ENCODE measurements at regions not wholly inside any gene's neighbourhood (a gene's known extent, or its start where the extent isn't known, plus 50 kb on each side); places are given as distances from the start of the nearest gene placed in this dataset.

DNA sequence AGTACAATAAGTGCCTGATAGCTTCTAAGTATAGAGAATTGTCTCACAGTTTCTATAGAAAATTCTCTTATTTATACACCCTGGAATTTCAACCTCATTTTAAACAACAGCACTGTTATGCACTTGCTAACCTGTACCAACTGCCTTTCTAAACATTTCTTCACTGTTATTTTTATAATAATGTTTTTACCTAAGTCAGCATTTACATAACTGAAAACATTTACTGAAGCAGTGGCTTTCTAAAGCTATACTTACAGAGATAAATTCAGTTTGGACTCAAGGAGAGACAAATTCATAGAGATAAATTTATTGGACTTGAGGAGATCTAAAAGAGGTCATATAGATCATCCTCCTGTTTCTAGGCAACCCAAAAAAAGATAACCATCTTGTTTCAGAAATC is 686.6 kb upstream of the FAT3 start:
- Histone ChIP-seq H3K79me2 (ENCODE audit: insufficient read depth, low read depth) (no peaks in the 10 kb centered on the region), H3K9ac (no peak overlapping the region), H3K4me1 (ENCODE audit: low read depth, poor library complexity, severe bottlenecking) (no peaks in the 10 kb centered on the region), H3K27me3 (ENCODE audit: insufficient read depth, low read depth) (no peaks in the 10 kb centered on the region), H3K4me2 (no peak overlapping the region), H3K27ac (no peak overlapping the region), H3K36me3 (ENCODE audit: insufficient read depth) (no peaks in the 10 kb centered on the region), H4K20me1 (ENCODE audit: insufficient read depth) (no peaks in the 10 kb centered on the region), H3K4me3 (IDR thresholded peaks at IDR 0.05; ENCODE audit: insufficient read depth, low read depth, low read length) (no peak overlapping the region), H2AFZ (ENCODE audit: low read depth) (no peak overlapping the region)
- TF ChIP-seq, protein P1, sequence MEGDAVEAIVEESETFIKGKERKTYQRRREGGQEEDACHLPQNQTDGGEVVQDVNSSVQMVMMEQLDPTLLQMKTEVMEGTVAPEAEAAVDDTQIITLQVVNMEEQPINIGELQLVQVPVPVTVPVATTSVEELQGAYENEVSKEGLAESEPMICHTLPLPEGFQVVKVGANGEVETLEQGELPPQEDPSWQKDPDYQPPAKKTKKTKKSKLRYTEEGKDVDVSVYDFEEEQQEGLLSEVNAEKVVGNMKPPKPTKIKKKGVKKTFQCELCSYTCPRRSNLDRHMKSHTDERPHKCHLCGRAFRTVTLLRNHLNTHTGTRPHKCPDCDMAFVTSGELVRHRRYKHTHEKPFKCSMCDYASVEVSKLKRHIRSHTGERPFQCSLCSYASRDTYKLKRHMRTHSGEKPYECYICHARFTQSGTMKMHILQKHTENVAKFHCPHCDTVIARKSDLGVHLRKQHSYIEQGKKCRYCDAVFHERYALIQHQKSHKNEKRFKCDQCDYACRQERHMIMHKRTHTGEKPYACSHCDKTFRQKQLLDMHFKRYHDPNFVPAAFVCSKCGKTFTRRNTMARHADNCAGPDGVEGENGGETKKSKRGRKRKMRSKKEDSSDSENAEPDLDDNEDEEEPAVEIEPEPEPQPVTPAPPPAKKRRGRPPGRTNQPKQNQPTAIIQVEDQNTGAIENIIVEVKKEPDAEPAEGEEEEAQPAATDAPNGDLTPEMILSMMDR (conservative IDR thresholded peaks at IDR 0.05; ENCODE audit: low read depth, low read length): no peak

DNA sequence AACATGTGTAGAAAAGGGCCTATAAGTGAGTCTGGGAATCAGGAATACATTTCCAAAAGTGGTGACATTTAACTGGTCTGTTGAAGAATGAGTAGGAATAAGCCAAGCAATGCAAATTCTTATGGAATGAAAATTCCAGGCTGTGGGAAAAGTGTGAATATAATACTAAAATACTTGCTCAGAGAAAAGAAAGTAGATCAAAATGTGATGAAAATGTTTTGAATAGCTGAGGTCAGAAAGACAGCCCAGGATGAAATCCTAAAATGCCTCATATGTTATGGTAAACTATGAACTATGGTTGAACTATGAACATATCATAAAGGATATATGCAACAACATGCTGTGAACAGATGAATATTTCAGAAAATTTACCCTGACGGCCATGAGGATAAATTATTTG is 688.3 kb upstream of the FAT3 start:
- Histone ChIP-seq H3K27me3 (ENCODE audit: insufficient read depth, low read depth) (no peaks in the 10 kb centered on the region), H3K79me2 (ENCODE audit: insufficient read depth, low read depth) (no peaks in the 10 kb centered on the region), H3K36me3 (ENCODE audit: insufficient read depth) (no peaks in the 10 kb centered on the region), H3K4me1 (ENCODE audit: low read depth, poor library complexity, severe bottlenecking) (no peaks in the 10 kb centered on the region), H3K4me2 (no peak overlapping the region), H3K4me3 (IDR thresholded peaks at IDR 0.05; ENCODE audit: insufficient read depth, low read depth, low read length) (no peak overlapping the region), H3K9ac (no peak overlapping the region), H2AFZ (ENCODE audit: low read depth) (no peak overlapping the region), H3K27ac (no peak overlapping the region), H4K20me1 (ENCODE audit: insufficient read depth) (no peaks in the 10 kb centered on the region)
- TF ChIP-seq, protein P1 (conservative IDR thresholded peaks at IDR 0.05; ENCODE audit: low read depth, low read length): no peak

DNA sequence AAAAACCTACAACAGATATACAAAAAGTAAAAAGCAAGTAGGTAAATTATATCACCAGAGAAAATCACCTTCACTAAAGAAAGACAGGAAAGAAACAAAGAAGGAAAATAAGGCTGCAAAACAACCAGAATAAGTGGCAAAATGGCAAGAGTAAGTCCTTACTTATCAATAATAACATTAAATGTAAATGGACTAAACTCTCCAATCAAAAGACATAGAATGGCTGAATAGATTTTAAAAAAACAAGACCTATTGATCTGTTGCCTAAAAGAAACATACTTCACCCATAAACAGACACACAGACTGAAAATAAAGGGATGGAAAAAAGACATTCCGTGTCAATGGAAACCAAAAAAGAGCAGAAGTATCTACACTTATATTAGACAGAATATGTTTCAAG is 695.7 kb upstream of the FAT3 start:
- H3K27ac ChIP-seq: no peak overlapping the region
- TF ChIP-seq, protein P1 (conservative IDR thresholded peaks at IDR 0.05; ENCODE audit: low read depth, low read length): no peak
- no peak overlapping the region for H3K9ac ChIP-seq
- H3K4me2 ChIP-seq: no peak overlapping the region
- H3K36me3 ChIP-seq (ENCODE audit: insufficient read depth): no peaks in the 10 kb centered on the region
- H4K20me1 ChIP-seq (ENCODE audit: insufficient read depth): no peaks in the 10 kb centered on the region
- H2AFZ ChIP-seq (ENCODE audit: low read depth): no peak overlapping the region
- no peak overlapping the region for H3K4me3 ChIP-seq (IDR thresholded peaks at IDR 0.05; ENCODE audit: insufficient read depth, low read depth, low read length)
- H3K79me2 ChIP-seq (ENCODE audit: insufficient read depth, low read depth): no peaks in the 10 kb centered on the region
- no peaks in the 10 kb centered on the region for H3K4me1 ChIP-seq (ENCODE audit: low read depth, poor library complexity, severe bottlenecking)
- H3K27me3 ChIP-seq (ENCODE audit: insufficient read depth, low read depth): no peaks in the 10 kb centered on the region

DNA sequence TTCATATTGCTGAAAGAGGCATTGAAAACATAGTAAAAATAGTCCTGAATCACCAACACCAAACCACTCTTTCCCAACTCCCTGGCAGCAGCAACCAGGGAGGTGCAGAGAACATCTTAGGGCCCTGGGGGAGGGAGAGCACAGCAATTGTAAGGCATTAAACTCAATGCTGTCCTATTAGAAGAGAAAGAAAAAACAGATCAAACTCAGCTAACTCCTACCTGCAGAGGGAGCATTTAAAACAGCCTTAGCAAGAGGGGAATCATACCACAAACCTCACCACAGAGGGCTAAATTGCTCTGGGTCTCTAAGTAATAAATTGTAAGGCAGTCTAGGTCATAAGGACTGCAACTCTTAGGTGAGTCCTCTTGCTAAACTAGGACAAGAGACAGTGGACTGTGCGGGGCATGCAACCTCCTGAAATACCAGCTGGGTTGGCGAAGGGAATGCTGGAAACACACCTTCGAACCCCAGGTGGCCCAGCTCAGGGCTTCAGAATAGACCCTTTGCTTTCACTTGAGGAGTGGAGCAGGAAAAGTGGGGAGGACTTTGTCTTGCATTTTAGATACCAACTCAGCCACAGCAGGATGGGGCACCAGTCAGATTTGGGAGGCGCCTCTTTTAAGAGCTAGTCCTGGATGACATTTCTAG is 697.1 kb upstream of the FAT3 start:
- Histone ChIP-seq H3K4me2 (no peak overlapping the region), H3K27me3 (ENCODE audit: insufficient read depth, low read depth) (no peaks in the 10 kb centered on the region), H3K4me1 (ENCODE audit: low read depth, poor library complexity, severe bottlenecking) (no peaks in the 10 kb centered on the region), H2AFZ (ENCODE audit: low read depth) (no peak overlapping the region), H3K27ac (no peak overlapping the region), H3K4me3 (IDR thresholded peaks at IDR 0.05; ENCODE audit: insufficient read depth, low read depth, low read length) (no peak overlapping the region), H3K36me3 (ENCODE audit: insufficient read depth) (no peaks in the 10 kb centered on the region), H3K79me2 (ENCODE audit: insufficient read depth, low read depth) (no peaks in the 10 kb centered on the region), H3K9ac (no peak overlapping the region), H4K20me1 (ENCODE audit: insufficient read depth) (no peaks in the 10 kb centered on the region)
- TF ChIP-seq, protein P1 (conservative IDR thresholded peaks at IDR 0.05; ENCODE audit: low read depth, low read length): no peak
